ENCODE measurements at regions not wholly inside any gene's neighbourhood (a gene's known extent, or its start where the extent isn't known, plus 50 kb on each side); places are given as distances from the start of the nearest gene placed in this dataset.

GRCh38 chr10:31709028-31709427 lies 219.6 kb downstream of the ARHGAP12 start:
- DNase-seq = no peak

GRCh38 chr10:31708474-31708873 lies 220.2 kb downstream of the ARHGAP12 start:
- no peak for DNase-seq

- DNase-seq = no peak
Measured at GRCh38 chr10:31708046-31708445, 220.6 kb downstream of the ARHGAP12 start.

- DNase-seq = no peak
Measured at GRCh38 chr10:31707093-31708039, 221.3 kb downstream of the ARHGAP12 start.

GRCh38 chr10:31706464-31707092 lies 222.1 kb downstream of the ARHGAP12 start:
- no peak for DNase-seq

- no peak for DNase-seq
Measured at GRCh38 chr10:31705136-31705535, 223.5 kb downstream of the ARHGAP12 start.

- no peak for DNase-seq
Measured at GRCh38 chr10:31704195-31704594, 224.4 kb downstream of the ARHGAP12 start.

- no peak for DNase-seq
Measured at GRCh38 chr10:31702954-31703353, 225.7 kb downstream of the ARHGAP12 start.

- DNase-seq = no peak
Measured at GRCh38 chr10:31702005-31702404, 226.6 kb downstream of the ARHGAP12 start.

- no peak for DNase-seq
Measured at GRCh38 chr10:31701546-31701945, 227.1 kb downstream of the ARHGAP12 start.

- no peak for DNase-seq
Measured at GRCh38 chr10:31700181-31700611, 228.4 kb downstream of the ARHGAP12 start.

- DNase-seq = no peak
Measured at GRCh38 chr10:31698181-31698830, 230.3 kb downstream of the ARHGAP12 start.

- peak; percentile 27 for DNase-seq
Measured at GRCh38 chr10:31697271-31698180, 231.1 kb downstream of the ARHGAP12 start.

GRCh38 chr10:31694929-31695837 lies 233.4 kb downstream of the ARHGAP12 start:
- DNase-seq = no peak

- DNase-seq = no peak
Measured at GRCh38 chr10:31694126-31694685, 234.4 kb downstream of the ARHGAP12 start.

GRCh38 chr10:31693491-31693890 lies 235.1 kb downstream of the ARHGAP12 start:
- DNase-seq = no peak

- no peak for DNase-seq
Measured at GRCh38 chr10:31689233-31689632, 239.4 kb downstream of the ARHGAP12 start.

- DNase-seq = no peak
Measured at GRCh38 chr10:31687663-31688482, 240.8 kb downstream of the ARHGAP12 start.

- DNase-seq = no peak
Measured at GRCh38 chr10:31686599-31686998, 242.0 kb downstream of the ARHGAP12 start.

GRCh38 chr10:31683682-31684081 lies 244.9 kb downstream of the ARHGAP12 start:
- DNase-seq = no peak

All from SHP77 treated with DMSO at 0.1 percent for 48 hours (cell line).